Dendritic cell treated with granulocyte-macrophage colony-stimulating factor and Interleukin-4, amounts not matched to agents 40 ng/mL and 50 ng/mL, for 4 days (primary cell): ENCODE measurements at regions not wholly inside any gene's neighbourhood (a gene's known extent, or its start where the extent isn't known, plus 50 kb on each side); places are given as distances from the start of the nearest gene placed in this dataset.

Experiments
- H3K27ac Mint-ChIP-seq: one replicate; pipeline ENCODE4 v1.8.0; 2022; ENCODE audit warnings: mild to moderate bottlenecking, mixed read lengths
- H3K27me3 Mint-ChIP-seq: one replicate; pipeline ENCODE4 v1.8.0; 2022; ENCODE audit warnings: mild to moderate bottlenecking, mixed read lengths
- H3K36me3 Mint-ChIP-seq: one replicate; pipeline ENCODE4 v1.8.0; 2022; ENCODE audit warnings: low read depth, mixed read lengths
- H3K4me1 Mint-ChIP-seq: one replicate; pipeline ENCODE4 v1.8.0; 2022; ENCODE audit warnings: low read depth, mixed read lengths
- H3K4me3 Mint-ChIP-seq: one replicate; pipeline ENCODE4 v1.8.0; 2022; ENCODE audit warnings: mild to moderate bottlenecking, moderate library complexity, mixed read lengths
- H3K9me3 Mint-ChIP-seq: one replicate; pipeline ENCODE4 v1.8.0; 2022; ENCODE audit warnings: mixed read lengths
- intact Hi-C: fragments of 100-400 bp; cut with micrococcal nuclease; formaldehyde crosslinking; loops from one replicate; pipeline ENCODE4 v1.15.0; 2022

DNA sequence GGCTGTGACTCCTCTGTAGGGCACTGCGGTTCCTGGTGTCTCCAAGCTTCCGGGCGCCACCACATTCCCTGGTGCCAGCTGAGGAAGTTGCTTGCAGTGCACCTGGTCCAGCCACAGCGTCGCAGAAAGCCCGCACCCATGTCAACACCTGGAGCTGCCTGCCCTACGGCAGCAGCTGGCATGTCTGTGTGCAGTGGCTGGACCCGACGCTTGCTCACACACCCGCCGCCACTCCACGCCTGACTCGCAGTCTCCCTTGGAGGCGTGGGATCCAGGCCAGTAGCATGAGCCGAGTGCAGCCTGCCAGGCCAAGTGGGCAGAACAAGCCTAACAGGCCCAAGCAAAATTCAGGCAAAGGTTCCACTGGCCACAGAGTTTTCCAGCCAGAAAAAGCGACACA, 118.1 kb upstream of the PHF14 start:
- H3K4me1 Mint-ChIP-seq = no peaks in the 10 kb centered on the region
- no peaks in the 10 kb centered on the region for H3K36me3 Mint-ChIP-seq
- H3K27me3 Mint-ChIP-seq = no peaks in the 10 kb centered on the region
- intact Hi-C loops = no loop called here
- H3K9me3 Mint-ChIP-seq = peaks cover 6% of the 10 kb centered on the region
- no peak overlapping the region for H3K4me3 Mint-ChIP-seq
- H3K27ac Mint-ChIP-seq = no peak overlapping the region

DNA sequence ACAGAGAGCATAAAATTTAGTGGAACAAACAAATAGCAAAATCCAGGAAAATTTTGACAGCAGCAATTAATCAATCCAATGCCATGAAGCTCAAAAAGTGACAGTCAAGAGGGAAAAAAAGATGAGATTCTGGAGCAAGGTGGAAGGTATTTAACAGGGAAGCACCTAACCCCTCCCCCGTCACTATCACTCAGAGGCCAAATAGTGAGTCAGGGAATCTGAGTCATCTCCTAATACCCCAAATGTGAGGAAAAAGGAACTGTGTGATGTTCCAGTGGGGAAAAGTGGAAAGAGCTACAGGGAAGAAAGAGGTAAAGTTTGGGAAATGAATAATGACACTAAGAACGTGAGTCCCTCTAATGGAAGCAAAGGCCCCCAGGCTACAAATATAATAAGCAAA, 113.2 kb upstream of the PHF14 start:
- H3K4me1 Mint-ChIP-seq = no peaks in the 10 kb centered on the region
- no peaks in the 10 kb centered on the region for H3K36me3 Mint-ChIP-seq
- no peak overlapping the region for H3K4me3 Mint-ChIP-seq
- no peak overlapping the region for H3K27ac Mint-ChIP-seq
- no peaks in the 10 kb centered on the region for H3K27me3 Mint-ChIP-seq
- no peaks in the 10 kb centered on the region for H3K9me3 Mint-ChIP-seq
- intact Hi-C loops = no loop called here

DNA sequence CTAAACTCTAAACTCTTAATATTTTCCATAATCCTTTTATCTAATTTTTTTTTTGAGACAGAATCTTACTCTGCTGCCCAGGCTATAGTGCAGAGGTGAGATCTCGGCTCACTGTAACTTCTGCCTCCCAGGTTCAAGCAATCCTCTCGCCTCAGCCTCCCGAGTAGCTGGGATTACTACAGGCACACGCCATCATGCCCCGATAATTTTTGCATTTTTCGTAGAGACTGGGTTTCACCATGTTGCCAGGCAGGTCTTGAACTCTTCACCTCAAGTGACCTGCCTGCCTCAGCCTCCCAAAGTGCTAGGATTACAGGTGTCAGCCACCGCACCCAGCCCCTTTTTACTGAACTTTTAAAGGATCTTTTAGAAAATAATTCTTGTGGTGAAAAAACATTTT, 110.2 kb upstream of the PHF14 start:
- no peaks in the 10 kb centered on the region for H3K4me1 Mint-ChIP-seq
- H3K9me3 Mint-ChIP-seq = no peaks in the 10 kb centered on the region
- H3K27me3 Mint-ChIP-seq = no peaks in the 10 kb centered on the region
- H3K4me3 Mint-ChIP-seq = no peak overlapping the region
- no peak overlapping the region for H3K27ac Mint-ChIP-seq
- no peaks in the 10 kb centered on the region for H3K36me3 Mint-ChIP-seq
- intact Hi-C loops = no loop called here

DNA sequence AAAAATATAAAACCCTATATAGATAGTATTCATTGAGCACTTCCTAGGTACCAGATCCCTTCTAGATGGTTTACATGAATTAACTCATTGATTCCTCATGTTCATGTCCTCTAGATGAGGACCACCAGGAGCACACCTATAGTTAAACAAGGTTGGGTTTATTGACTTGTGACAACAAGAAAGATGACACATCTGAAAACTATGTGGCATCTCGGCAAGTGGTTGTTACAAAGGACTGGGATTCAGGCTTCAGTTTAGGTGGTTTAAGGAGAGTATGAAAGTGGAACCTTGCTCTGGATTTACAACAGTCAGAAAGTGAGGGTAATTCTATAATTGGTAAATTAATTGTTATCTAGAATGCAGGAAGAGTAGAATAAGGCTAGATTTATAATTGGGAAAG, 99.0 kb upstream of the PHF14 start:
- peaks cover 9% of the 10 kb centered on the region for H3K9me3 Mint-ChIP-seq
- intact Hi-C loops = no loop called here

DNA sequence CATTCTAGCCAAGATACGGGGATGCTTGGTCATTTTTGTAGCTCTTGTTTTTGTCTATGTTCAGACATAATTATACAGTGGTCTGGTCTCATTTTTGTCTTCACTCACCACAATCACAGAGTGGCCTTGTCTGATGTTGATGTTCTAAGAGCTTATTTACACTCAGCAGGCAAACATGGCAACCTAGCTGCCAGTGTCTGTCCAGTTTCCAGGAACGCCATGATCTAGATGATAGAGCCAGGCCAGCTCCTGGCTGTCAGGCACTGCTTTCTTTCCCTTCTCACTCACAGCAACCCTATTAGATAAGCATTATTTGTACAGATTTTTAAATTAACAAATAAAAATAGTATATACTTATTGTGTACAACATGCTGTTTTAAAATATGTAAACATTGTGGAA, 98.6 kb upstream of the PHF14 start:
- H3K27ac Mint-ChIP-seq = no peak overlapping the region
- peaks cover 9% of the 10 kb centered on the region for H3K9me3 Mint-ChIP-seq
- H3K4me1 Mint-ChIP-seq = no peaks in the 10 kb centered on the region
- no peaks in the 10 kb centered on the region for H3K36me3 Mint-ChIP-seq
- intact Hi-C loops = no loop called here
- H3K27me3 Mint-ChIP-seq = no peaks in the 10 kb centered on the region
- H3K4me3 Mint-ChIP-seq = no peak overlapping the region

More for the DNA sequence above, 99.0 kb upstream of the PHF14 start:
- Mint-ChIP-seq H3K27ac (no peak overlapping the region), H3K27me3 (no peaks in the 10 kb centered on the region), H3K4me3 (no peak overlapping the region), H3K4me1 (no peaks in the 10 kb centered on the region), H3K36me3 (no peaks in the 10 kb centered on the region)

DNA sequence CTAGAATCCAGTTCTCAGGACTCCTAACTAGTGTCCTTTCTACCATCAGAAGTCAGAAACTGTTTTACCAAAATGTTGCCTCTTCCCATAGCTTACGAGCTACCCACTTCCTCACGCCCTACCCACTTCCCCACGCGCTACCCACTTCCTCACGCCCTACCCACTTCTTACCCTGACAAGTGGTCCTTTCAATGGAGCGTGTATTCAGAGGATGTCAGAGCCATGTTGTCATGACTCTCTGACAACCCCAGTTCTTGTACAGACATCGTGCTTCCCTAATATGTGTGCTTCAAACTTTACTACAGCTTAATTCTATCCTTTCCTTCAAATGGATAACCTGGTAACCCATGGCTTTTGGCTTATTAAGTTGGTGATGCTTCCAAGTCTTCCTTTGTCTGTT, 84.8 kb upstream of the PHF14 start:
- no peak overlapping the region for H3K4me3 Mint-ChIP-seq
- H3K4me1 Mint-ChIP-seq = peaks cover 12% of the 10 kb centered on the region
- no peak overlapping the region for H3K27ac Mint-ChIP-seq
- no peaks in the 10 kb centered on the region for H3K36me3 Mint-ChIP-seq
- intact Hi-C loops = no loop called here
- H3K27me3 Mint-ChIP-seq = no peaks in the 10 kb centered on the region
- no peaks in the 10 kb centered on the region for H3K9me3 Mint-ChIP-seq

DNA sequence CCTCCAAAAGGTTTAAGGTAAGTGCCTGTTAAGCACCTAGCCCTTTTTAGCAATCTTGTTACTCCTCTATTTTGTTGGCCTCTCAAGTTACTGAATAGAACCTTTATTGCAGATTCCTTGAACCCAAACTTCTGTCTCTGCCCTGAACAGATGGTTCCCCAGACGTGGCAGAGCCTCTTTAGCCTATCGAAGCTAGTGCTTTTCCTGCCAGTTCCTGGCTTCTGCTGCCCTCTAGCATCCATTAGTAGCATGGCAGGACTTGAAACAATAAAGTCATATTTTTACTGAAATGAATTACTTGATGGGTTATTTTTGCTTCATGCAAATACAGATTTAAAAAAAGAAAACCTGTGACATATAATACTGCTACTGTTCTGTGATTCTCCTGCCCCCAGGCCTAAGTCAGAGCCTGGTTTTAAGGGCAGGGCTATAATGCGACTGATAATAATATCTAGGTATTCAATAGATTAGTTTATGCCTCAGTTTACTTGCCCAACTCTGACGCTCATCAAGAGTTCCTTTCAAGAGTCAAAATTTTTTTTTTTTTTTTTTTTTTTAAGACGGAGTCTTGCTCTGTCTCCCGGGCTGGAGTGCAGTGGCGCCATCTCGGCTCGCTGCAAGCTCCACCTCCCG, 84.3 kb upstream of the PHF14 start:
- no peaks in the 10 kb centered on the region for H3K36me3 Mint-ChIP-seq
- peaks cover 12% of the 10 kb centered on the region for H3K4me1 Mint-ChIP-seq
- intact Hi-C loops = no loop called here
- H3K27ac Mint-ChIP-seq = no peak overlapping the region
- no peaks in the 10 kb centered on the region for H3K27me3 Mint-ChIP-seq
- no peaks in the 10 kb centered on the region for H3K9me3 Mint-ChIP-seq
- H3K4me3 Mint-ChIP-seq = no peak overlapping the region

DNA sequence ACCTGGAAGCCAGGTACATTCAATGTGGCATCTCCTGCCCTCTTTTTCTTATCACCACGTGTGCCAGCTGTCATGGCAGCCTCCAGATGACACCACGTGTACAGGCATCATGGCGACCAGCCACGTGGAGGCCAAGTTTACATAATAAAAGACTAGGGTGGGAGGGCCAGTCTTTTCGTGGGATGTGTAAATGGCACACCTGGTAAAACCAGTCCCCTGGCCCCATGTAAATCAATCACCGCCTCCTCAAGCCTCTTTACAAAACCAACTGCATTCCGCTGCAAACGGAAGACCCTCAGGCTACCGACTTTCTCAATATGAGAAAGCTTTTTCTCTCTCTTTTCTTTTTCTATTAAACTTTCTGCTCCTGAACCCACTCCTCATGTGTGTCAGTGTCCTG, 65.1 kb upstream of the PHF14 start:
- Mint-ChIP-seq H3K27ac (no peak overlapping the region), H3K27me3 (no peaks in the 10 kb centered on the region), H3K4me1 (no peaks in the 10 kb centered on the region), H3K9me3 (peaks cover 6% of the 10 kb centered on the region), H3K4me3 (no peak overlapping the region), H3K36me3 (no peaks in the 10 kb centered on the region)
- intact Hi-C loops = no loop called here

DNA sequence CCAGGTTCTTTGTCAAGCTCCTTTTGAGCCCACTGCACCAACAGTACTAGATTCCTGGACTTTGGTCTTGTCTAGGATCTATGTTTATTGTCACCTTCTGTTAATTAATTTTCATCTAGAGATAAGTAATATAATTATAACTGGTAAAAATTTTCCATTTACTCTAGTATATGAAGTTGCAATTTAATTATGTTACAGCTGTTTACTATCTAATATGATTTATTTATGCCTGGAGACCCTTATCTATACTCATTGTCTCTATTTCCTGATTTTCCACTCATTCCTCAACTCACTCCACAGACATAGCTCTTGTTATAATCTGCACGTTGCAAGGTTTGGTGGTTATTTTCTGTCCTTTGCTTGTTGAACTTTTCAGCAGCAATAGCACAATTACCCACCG, 63.2 kb upstream of the PHF14 start:
- H3K27ac Mint-ChIP-seq = no peak overlapping the region
- H3K4me1 Mint-ChIP-seq = no peaks in the 10 kb centered on the region
- intact Hi-C loops = no loop called here

DNA sequence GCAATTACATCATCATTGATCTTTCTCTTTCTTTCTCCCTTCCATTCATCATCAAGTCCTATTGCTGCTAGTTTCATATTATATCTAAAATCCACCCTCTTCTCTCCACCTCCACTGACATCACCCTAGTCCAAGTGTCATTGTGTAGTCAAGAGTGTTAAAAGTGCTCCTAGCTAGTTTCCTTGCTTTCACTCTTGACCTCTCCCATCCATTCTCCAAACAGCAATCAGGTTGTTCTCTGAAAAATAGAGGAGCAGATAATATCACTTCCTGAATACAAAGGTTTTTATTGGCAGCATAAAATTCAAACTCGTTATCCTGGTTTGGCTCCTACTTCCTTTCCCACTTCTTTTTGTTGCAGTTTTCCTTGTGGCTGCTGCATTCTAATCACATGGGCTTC, 61.6 kb upstream of the PHF14 start:
- Mint-ChIP-seq H3K4me3 (no peak overlapping the region), H3K27ac (no peak overlapping the region), H3K36me3 (no peaks in the 10 kb centered on the region), H3K4me1 (no peaks in the 10 kb centered on the region), H3K27me3 (no peaks in the 10 kb centered on the region), H3K9me3 (peaks cover 6% of the 10 kb centered on the region)
- intact Hi-C loops = no loop called here

More for the DNA sequence above, 63.2 kb upstream of the PHF14 start:
- Mint-ChIP-seq H3K9me3 (peaks cover 6% of the 10 kb centered on the region), H3K27me3 (no peaks in the 10 kb centered on the region), H3K36me3 (no peaks in the 10 kb centered on the region), H3K4me3 (no peak overlapping the region)

DNA sequence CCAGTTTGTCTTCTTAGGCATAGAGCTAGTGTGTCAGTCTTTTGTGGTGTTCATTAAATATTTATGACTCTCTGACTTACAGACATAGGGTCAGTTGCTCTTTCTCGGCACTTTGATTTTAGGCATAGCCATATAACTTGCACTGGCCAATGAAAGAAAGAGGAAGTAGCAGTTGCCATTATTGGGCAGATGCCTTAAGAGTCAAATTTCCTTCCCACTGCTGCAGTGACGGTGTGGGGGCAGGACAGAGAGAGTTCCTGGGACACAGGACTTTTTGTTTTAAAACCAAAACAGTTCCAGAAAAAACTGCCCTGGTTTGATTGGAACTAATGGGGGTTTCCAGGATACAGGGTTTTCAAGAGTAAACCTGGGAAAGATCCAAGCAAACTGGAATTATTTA, 60.2 kb upstream of the PHF14 start:
- Mint-ChIP-seq H3K27me3 (no peaks in the 10 kb centered on the region), H3K27ac (no peak overlapping the region), H3K4me1 (no peaks in the 10 kb centered on the region), H3K9me3 (peaks cover 6% of the 10 kb centered on the region), H3K36me3 (no peaks in the 10 kb centered on the region), H3K4me3 (no peak overlapping the region)
- intact Hi-C loops = no loop called here

DNA sequence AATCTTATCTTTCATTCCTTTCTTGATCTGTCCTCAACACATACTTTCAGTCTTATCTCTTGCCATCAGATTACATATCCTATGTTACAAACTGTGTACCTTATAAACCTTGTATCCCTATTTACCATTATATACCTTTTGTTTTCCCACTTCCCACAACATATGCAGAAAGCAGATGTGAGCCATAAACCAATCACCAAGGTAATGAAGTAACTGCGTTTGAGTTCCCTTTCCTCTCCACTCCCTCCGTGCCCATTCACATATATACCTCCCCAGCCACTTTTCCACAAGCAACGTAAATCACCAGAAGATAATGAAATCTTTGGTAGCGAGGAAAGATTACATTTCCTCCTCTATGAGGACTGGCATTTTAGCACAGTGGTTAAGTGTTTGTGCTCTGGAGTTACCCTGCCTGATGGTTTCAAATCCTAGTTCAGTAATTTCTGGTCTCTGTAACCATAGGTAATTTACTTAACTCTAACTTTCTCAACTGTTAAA, 55.5 kb upstream of the PHF14 start:
- no peaks in the 10 kb centered on the region for H3K36me3 Mint-ChIP-seq
- no peaks in the 10 kb centered on the region for H3K27me3 Mint-ChIP-seq
- H3K4me1 Mint-ChIP-seq = no peaks in the 10 kb centered on the region
- H3K27ac Mint-ChIP-seq = no peak overlapping the region
- no peak overlapping the region for H3K4me3 Mint-ChIP-seq
- H3K9me3 Mint-ChIP-seq = no peaks in the 10 kb centered on the region
- intact Hi-C loops = no loop called here

DNA sequence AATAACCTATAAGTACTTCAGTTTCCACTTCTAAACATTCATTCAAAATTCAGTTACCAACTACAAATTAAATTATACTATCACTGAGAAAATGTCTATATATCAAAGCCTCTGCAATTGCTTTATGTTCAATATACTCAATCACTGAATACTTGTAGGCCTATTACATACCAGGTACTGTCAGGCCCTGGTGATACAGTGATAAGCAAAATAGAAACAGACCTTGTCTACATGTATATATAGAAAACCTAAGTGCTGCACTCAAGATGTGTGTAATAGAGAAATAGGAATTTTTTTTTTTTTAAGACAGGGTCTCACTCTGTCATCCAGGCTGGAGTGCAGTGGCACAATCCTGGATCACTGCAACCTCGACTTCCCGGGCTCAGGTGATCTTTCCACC, 53.7 kb upstream of the PHF14 start:
- Mint-ChIP-seq H3K27ac (no peak overlapping the region), H3K4me1 (no peaks in the 10 kb centered on the region), H3K4me3 (no peak overlapping the region), H3K9me3 (no peaks in the 10 kb centered on the region), H3K36me3 (no peaks in the 10 kb centered on the region), H3K27me3 (no peaks in the 10 kb centered on the region)
- intact Hi-C loops = no loop called here
